ENCODE measurements at regions not wholly inside any gene's neighbourhood (a gene's known extent, or its start where the extent isn't known, plus 50 kb on each side); places are given as distances from the start of the nearest gene placed in this dataset.
A peak's percentile ranks its signal among the peaks of the same experiment; 100 is the strongest.

DNA sequence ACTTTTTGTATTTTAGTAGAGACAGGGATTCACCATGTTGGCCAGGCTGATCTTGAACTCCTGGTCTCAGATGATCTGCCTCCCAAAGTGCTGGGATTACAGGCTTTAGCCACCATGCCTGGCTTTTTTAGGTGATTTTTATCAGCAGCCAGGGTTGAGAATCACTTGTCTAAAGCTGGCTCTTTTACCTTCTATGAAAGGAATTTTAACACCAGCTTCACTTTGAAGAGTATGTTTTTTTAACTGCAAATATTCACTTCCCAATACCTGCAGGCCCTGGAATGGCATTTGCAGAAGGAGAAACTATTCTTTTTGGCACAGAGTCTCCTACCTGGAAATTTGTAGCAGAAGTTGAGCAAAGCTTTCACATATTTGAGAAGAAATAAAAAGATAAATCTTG lies 63.6 kb upstream of the NAA20 start:
- Histone ChIP-seq H2AFZ (ENCODE audit: insufficient read depth, low read depth, low read length, poor library complexity, severe bottlenecking) (no peak overlapping the region), H3K9me3 (replicated peaks in 1 of 2; ENCODE audit: control insufficient read depth in 1 of 2, insufficient read depth in 1 of 2, low read length in 2 of 2) (no peaks in the 10 kb centered on the region), H3K4me2 (replicated peaks; ENCODE audit: extremely low read depth, low read length, poor library complexity, severe bottlenecking) (no peak overlapping the region), H3K27ac (ENCODE audit: low read depth in 1 of 2, low read length in 2 of 2) (no peak overlapping the region), H3K36me3 (replicated peaks in 1 of 2; ENCODE audit: control insufficient read depth in 1 of 2, insufficient read depth in 2 of 2, low read length in 2 of 2) (peaks cover 67 to 96% of the 10 kb centered on the region in 2 donors), H3K79me2 (ENCODE audit: insufficient read depth, low read length) (no peaks in the 10 kb centered on the region), H3K27me3 (ENCODE audit: control insufficient read depth in 2 of 2, insufficient read depth in 2 of 2, low read length in 2 of 2) (no peaks in the 10 kb centered on the region), H3K4me3 (replicated peaks in 1 of 3; ENCODE audit: low read depth in 2 of 3, low read length in 3 of 3) (no peak overlapping the region), H3K9ac (ENCODE audit: insufficient read depth, low read length, poor library complexity, severe bottlenecking) (no peak overlapping the region), H3K4me1 (ENCODE audit: control insufficient read depth in 1 of 2, insufficient read depth in 2 of 2, low read length in 2 of 2) (no peaks in the 10 kb centered on the region), H4K20me1 (ENCODE audit: insufficient read depth, low read length) (peaks cover 74% of the 10 kb centered on the region)
- H3K4me3 Mint-ChIP-seq = no peak overlapping the region
- intact Hi-C loops (cut with micrococcal nuclease) = no loop called here
- H3K27ac Mint-ChIP-seq = peak overlapping the region in 2 of 7 donors; percentile 23 to 60
- peaks cover 81 to 94% of the 10 kb centered on the region in 2 donors for H3K36me3 Mint-ChIP-seq
- no peaks in the 10 kb centered on the region for H3K27me3 Mint-ChIP-seq (ENCODE audit: low read depth in 3 of 3)
- peaks cover 0 to 1% (median 0%) of the 10 kb centered on the region in 7 donors for H3K9me3 Mint-ChIP-seq
- peaks cover 5% of the 10 kb centered on the region for H3K4me1 Mint-ChIP-seq
- no peak for DNase-seq
- TF ChIP-seq, protein P1, sequence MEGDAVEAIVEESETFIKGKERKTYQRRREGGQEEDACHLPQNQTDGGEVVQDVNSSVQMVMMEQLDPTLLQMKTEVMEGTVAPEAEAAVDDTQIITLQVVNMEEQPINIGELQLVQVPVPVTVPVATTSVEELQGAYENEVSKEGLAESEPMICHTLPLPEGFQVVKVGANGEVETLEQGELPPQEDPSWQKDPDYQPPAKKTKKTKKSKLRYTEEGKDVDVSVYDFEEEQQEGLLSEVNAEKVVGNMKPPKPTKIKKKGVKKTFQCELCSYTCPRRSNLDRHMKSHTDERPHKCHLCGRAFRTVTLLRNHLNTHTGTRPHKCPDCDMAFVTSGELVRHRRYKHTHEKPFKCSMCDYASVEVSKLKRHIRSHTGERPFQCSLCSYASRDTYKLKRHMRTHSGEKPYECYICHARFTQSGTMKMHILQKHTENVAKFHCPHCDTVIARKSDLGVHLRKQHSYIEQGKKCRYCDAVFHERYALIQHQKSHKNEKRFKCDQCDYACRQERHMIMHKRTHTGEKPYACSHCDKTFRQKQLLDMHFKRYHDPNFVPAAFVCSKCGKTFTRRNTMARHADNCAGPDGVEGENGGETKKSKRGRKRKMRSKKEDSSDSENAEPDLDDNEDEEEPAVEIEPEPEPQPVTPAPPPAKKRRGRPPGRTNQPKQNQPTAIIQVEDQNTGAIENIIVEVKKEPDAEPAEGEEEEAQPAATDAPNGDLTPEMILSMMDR (IDR thresholded peaks at IDR 0.05) = no peak

DNA sequence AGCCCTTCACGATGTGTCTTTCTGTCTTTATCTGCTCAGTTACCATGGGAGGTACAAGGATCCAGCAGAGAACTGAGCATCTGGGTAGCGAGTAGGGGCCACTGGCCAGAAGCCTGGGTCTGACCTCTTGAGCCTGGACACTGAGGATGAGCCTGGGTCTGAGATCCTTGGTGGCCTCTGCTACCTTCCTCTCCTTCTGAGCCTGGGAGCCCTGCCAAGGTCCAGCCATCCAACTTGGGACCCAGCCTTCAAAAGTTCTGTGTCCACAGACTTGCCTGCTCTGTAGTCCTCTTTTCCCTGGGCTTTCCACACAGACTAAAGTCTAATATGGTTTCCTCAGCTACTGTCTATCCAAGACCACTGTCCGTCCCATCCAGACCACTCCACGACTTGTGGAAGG lies 60.2 kb upstream of the NAA20 start:
- no peak overlapping the region for H2AFZ ChIP-seq (ENCODE audit: insufficient read depth, low read depth, low read length, poor library complexity, severe bottlenecking)
- no peaks in the 10 kb centered on the region for H3K79me2 ChIP-seq (ENCODE audit: insufficient read depth, low read length)
- Mint-ChIP-seq H3K27ac (no peak overlapping the region), H3K36me3 (peaks cover 84 to 96% of the 10 kb centered on the region in 2 donors), H3K4me3 (no peak overlapping the region), H3K4me1 (peaks cover 17% of the 10 kb centered on the region), H3K9me3 (no peaks in the 10 kb centered on the region), H3K27me3 (ENCODE audit: low read depth in 3 of 3) (no peaks in the 10 kb centered on the region)
- DNase-seq = no peak
- 97% methylated on average over 4 of the region's 4 CpGs for WGBS (ENCODE audit: insufficient coverage)
- H3K9me3 ChIP-seq (replicated peaks in 1 of 2; ENCODE audit: control insufficient read depth in 1 of 2, insufficient read depth in 1 of 2, low read length in 2 of 2) = no peaks in the 10 kb centered on the region
- no peaks in the 10 kb centered on the region for H3K27me3 ChIP-seq (ENCODE audit: control insufficient read depth in 2 of 2, insufficient read depth in 2 of 2, low read length in 2 of 2)
- H3K27ac ChIP-seq (ENCODE audit: low read depth in 1 of 2, low read length in 2 of 2) = no peak overlapping the region
- H4K20me1 ChIP-seq (ENCODE audit: insufficient read depth, low read length) = peaks cover 59% of the 10 kb centered on the region
- H3K4me3 ChIP-seq (replicated peaks in 1 of 3; ENCODE audit: low read depth in 2 of 3, low read length in 3 of 3) = no peak overlapping the region
- no peak overlapping the region for H3K9ac ChIP-seq (ENCODE audit: insufficient read depth, low read length, poor library complexity, severe bottlenecking)
- intact Hi-C loops (cut with micrococcal nuclease) = no loop called here
- no peak overlapping the region for H3K4me2 ChIP-seq (replicated peaks; ENCODE audit: extremely low read depth, low read length, poor library complexity, severe bottlenecking)
- H3K4me1 ChIP-seq (ENCODE audit: control insufficient read depth in 1 of 2, insufficient read depth in 2 of 2, low read length in 2 of 2) = peaks cover 4 to 12% of the 10 kb centered on the region in 2 donors
- TF ChIP-seq, protein P1 (IDR thresholded peaks at IDR 0.05) = no peak
- H3K36me3 ChIP-seq (replicated peaks in 1 of 2; ENCODE audit: control insufficient read depth in 1 of 2, insufficient read depth in 2 of 2, low read length in 2 of 2) = peaks cover 76 to 98% of the 10 kb centered on the region in 2 donors
